Endometrial microvascular endothelial cells (primary cell): ENCODE measurements at regions not wholly inside any gene's neighbourhood (a gene's known extent, or its start where the extent isn't known, plus 50 kb on each side); places are given as distances from the start of the nearest gene placed in this dataset.

Source experiments
- in situ Hi-C: cut with HindIII; loops from 2 replicates; pipeline ENCODE4 v1.10.0; 2017; ENCODE audit warnings: low sequenced_read_pairs, low pct_unique_long_range_greater_than_20kb; ENCODE audit errors: inconsistent ontology term

DNA sequence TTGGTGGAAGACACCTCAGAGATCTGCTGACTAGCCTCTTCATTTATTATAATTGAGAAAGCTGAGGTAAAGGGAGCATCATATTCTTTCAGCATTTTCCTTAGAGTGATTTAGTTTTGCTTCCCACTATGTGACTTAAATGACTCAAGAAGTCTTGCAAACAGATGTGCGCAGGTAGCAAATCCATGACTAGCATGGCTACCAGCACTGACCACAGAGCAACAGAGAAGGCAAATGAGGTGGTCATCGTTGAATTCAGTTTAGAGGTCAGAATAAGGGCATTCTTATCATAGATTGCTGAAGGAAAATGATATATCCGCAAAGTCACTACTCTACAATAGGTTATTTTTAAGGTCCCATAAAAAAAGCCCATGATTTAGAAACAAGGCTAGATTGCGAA, 162.2 kb downstream of the PIK3R1 start:
- in situ Hi-C loops = no loop called here

DNA sequence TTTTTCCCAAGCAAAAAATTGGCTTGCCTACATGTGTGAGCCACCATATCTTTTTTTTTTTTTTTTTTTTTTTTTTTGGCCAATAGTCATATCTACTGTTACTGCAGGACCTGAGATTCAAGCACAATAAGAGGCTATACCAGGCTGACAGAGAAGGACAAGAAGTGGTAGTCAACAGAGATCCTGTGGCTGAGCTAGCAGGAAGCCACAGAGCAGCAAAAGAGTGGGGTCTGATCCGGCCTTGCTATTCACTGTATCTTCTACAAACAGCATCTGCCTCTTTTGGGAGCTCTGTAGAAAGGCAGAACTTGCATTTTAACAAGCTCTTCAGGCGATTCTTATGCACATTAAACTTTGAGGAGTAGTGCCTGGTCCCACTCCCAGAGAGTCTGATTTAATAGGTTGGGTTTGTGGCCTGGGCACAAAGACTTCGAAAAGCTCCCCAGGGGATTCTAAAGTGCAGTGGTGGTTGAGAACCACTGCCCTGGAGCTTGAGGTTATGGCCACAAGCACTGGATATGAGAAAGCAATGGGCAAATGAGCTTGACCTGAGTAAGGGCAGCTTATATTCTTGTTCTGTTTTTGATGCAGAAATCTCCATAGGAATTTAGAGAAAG, 162.8 kb downstream of the PIK3R1 start:
- in situ Hi-C loops = no loop called here

DNA sequence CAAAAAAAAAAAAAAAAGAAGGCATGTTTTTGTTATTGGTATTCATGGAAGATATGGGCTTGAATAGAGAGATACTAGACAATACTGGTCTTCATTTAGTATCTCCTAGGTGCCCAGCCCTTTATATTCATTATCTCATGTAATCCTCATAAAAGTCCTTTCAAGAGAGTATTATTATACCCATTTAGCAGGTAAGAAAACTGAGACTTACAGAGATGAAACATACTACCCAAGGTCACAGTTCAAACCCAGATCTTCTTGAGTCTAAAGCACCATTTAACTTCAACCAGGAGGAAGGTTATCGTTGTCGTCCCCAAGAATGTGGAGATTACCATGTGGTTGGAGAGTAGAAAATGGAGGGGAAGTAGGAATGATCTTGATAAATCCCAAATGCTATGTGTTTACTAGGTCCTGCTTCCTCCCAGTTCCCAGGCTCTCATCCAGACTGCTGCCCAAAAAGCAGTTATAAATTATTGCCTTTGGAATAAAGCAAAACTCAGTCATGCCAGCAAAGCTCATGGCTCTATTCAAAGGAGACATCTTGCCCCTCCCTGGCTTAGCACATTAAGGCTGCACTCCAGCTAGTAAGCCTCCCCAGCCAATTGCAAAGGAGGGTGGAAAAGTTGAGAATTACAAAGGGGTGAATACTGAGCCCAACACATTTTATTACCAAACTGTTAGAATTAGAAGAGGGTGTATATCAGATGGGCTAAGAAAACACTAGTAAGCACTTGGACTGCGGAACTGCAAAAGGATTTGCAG, 163.9 kb downstream of the PIK3R1 start:
- in situ Hi-C loops = loop anchor here (5.0 kb wide), 1 partner anchor 72 kb away; no protein-coding TSS in a partner anchor

DNA sequence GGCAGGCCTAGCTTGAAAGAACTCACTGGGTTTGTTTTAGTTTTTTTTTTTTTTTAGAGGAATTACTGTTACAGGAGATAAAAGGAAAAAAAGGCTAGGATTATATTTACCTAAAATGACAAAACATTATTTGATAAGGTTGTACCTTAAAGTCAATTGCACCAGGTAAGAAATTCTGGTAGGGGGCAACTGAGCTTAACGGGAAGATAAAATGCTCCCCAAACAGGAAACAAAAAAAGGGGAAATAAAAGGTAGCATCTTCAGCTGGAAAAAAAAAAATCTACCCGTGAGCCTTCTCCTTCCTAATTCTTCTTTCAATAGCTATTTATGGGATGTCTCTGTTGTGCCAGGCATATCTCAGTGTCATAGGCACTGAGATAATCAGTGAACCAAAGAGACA, 164.5 kb downstream of the PIK3R1 start:
- in situ Hi-C loops = loop anchor here (5.0 kb wide), 1 partner anchor 73 kb away; no protein-coding TSS in a partner anchor

DNA sequence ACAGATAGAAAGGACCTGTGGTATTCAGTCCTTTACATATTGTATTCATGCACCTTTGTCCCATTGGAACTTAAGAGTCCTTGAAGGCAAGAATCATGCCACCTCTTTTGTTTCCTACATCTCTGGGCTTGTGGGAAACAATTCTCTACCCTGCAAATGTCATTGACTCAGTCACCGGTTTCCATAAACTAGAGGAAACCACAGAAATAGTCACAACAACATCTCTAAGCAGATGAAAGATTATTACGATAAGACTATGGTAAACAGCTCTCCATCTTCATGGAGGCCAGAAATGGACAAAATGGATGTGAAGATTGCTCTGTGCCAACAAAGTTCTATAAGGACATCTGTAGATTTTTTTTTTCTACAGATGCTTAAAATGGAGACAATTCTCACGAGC, 165.5 kb downstream of the PIK3R1 start:
- in situ Hi-C loops = loop anchor here (5.0 kb wide), 1 partner anchor 74 kb away; no protein-coding TSS in a partner anchor

DNA sequence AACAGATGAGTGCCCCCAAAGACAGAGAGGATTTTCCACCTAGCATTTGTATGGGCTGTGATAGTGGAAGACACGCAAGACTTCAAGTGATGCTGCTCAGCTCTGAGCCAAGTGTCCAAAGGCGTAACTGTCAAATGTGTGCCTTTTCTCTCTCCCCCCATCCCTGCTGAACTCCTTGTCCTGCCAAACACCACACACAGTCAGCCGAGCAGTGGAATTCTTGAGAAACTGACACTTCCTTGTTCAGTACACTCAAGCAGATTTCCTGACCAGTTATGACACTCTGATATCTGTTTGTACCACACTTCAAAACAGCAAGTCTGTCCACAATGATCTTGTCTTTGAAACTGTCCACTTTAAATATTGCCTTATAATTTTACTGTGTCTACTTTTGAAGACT, 166.4 kb downstream of the PIK3R1 start:
- in situ Hi-C loops = loop anchor here (5.0 kb wide), 1 partner anchor 75 kb away; no protein-coding TSS in a partner anchor

DNA sequence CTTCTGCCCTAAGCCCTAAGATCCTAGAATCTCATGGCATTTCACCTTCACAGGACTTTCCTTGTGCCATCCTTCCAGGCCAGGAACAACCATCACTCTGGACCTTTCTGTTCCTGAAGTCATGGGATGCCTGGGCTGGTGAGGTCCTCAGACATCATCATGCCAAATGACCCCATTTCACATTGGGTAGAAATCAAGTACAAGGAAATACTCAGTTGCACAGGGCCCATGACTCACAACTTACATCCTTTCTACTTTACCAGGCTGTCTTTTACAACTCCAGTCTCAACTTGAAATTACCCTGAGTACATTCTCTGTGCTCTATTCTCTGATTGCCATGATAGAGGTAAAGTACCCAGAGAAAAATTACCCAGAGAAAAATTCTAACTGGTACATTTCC, 167.1 kb downstream of the PIK3R1 start:
- in situ Hi-C loops = loop anchor here (5.0 kb wide), 1 partner anchor 75 kb away; no protein-coding TSS in a partner anchor

DNA sequence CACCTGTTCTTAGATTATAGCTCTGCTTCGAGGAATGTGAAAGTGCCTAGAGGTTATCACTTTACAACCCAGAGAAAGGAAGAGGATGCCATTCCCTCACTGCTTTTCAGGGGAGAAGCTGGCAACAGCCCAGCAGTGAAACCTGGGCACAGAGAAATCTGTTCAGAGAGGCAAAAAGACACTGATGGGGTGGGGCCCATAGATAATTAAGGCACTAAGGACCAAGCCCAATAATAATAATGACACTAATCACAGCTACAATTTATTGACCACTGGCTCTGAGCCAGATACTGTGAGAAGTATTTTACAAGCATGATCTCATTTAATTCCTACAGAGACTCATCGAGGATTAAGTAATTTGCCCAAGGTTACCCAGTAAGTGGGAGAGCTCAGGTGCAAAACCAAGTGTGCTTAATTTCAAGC, 168.3 kb downstream of the PIK3R1 start:
- in situ Hi-C loops = loop anchor here (5.0 kb wide), 1 partner anchor 77 kb away; no protein-coding TSS in a partner anchor

DNA sequence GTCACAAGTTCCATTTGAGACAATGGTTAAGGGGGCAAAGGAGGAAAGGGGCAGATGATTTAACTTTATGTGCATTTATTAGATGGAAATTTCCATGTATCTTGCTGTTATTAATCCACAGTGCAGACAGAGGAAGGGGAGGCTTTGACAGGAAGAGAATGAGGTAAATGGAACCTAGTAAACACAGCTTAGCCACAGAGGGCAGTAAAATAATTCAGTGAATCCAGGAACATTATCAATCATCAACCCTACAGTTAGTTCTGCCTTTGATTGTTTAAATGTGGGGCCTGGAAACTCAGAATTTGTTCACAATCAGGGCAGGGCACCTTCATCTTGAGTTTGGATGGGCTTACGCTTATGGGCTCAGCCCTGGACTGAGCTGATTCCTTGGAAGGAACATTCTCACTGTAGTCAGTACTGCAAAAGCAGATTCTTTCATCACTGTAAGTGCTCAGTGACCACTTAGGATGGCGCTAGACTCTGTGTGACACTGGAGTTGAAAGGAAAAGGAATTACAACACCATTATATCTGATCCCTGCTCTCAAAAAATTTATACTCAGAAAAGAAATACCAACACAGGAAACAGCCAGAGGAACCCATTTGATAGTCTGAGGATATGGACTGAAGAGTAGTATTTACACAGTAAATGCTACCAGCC, 169.5 kb downstream of the PIK3R1 start:
- in situ Hi-C loops = loop anchor here (5.0 kb wide), 1 partner anchor 78 kb away; no protein-coding TSS in a partner anchor

DNA sequence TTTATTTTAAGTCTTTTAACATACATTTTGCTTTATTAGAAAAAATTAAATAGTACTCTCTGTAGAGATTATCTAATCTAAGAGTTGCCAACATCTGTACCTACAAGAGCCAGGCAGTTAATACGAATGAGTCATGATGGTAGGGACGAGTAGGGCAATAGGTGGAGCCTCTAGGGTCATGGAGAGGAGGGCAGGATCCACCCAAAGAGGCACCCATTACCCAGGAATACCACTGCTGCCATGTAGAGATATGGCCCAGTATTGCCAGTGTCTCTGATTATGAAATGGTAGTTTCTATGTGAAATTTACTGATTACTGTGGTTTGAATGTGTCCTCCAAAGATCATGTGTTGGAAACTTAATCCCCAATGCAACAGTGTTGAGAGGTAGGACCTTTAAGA, 170.4 kb downstream of the PIK3R1 start:
- in situ Hi-C loops = no loop called here

DNA sequence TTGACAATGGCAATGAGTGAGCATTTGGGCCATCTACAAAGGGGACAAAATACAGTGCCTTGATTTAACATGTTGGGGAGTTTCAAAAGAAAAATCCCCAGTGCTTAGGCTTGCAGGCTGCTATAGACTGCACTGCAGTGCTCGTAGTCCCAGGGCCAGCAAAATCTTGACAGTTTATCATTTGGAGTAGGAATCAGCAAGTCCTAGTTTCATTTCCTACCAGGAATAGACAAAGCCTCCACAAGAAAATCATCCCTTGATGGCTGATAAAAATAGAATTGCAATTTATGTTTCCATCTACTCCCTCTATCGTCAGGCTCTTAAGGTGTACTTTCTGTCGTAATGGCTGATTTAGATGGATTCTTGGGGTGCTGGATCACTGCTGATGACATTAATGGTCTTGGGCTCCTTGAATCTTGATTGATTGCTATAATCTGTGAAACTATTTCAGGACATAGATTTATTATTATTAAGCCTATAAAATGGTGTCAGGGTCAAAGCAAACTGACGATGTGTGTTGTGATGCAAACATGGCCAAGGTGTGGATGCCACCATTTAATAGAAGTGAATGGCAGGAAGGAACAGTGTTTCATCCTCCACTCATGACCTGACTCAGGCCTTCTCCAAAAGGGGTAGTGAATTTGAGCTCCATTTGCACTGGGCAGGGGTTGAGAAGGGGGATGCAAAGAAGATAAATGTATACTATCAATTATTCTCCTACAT, 171.7 kb downstream of the PIK3R1 start:
- in situ Hi-C loops = no loop called here

DNA sequence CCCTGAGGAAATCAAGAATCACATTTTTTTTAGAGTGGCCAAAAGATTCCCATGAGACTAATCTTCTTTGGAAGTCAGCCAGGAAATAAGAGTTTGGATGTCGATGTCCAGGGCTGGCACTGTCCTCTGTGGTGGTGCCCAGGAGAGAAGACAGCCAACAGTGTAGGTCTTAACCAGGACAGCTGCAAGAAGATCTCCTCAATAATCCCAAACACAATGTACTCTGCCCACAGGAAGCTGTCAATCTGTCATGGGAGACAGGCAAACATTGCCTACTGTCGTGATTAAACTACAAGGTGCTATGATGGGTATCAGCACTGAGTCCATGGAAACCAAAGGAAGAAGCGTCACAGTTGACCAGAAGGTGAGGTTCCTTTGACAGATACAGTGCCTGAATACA, 174.1 kb downstream of the PIK3R1 start:
- in situ Hi-C loops = no loop called here

DNA sequence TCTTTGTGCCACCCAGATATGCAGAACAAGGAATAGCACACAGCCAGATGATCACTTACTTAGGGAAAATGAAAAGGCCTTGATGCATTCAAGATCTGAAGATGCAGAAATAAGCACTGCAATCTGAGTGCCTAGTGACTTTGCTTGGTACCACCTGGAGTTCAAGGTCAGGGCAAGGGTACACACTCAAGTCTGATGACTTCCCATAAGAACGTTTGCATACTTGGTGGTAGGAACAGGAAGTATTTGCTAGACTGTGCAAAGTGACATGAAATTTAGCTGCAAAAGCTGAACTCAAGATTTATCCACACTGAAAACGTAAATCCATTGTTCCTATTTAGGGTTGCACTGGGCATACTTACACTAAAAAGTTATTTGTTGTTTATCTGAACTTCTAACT, 177.1 kb downstream of the PIK3R1 start:
- in situ Hi-C loops = no loop called here

DNA sequence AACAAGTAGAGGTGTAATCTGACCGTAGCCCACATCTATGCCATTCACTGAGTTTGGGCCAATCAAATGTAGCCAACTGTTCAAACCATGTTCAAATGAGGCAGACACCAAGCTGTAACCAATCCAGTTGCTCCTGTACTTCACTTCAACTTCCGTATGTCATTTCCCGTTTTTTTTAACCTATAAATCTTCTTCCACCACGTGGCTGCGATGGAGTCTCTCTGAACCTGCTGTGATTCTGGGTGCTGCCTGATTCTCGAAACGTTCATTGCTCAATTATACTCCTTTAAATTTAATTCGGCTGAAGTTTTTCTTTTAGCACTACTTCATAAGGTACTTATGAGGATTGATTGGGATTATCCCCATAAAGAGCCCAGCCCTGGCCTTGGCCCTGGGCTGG, 179.7 kb downstream of the PIK3R1 start:
- in situ Hi-C loops = no loop called here

DNA sequence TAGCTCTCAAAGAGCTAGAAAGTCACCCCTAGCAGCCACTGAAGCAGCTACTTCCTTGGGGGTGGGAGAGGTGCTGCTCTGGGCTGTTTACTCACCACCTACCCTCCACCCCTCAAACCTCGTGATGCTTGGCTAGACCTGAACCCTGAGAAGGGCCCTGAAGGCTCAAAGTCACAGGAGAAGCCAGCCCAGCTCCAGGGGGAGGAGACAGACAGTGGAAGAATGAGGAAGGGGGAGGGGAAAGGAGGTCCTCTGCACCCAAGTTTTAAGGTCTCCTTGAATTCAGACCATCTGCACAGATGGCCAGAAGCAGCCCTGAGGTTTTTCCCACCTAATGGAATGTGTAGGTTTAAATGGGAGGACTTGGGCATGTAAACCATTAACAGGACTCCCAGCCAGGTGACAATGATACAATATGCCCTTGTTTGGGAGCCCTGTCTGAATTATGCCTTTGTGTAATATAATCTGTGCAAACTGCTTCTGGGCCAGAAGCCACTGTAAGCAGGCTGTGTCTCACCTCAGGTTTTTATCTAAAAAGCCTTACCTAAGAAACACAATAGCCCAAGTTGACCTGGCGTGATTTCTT, 180.5 kb downstream of the PIK3R1 start:
- in situ Hi-C loops = no loop called here

DNA sequence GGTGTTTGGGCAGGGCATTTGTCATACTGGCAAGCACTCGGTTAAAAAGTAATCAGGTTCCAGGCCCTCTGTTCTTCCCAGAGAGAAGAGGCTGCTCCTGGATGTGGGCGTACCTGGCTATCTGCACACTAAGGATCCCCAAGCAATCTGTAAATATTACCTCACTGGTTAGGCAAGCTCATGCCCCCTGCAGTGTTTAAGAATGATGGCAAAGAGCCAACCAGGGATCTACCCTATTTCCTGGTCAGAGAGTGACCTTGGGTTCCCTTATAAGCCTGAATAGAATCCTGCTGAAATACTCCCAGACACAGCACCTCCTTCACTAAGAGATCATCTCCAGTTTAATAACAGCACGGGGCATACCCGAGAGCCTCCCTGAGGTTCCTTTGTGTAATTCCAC, 181.2 kb downstream of the PIK3R1 start:
- in situ Hi-C loops = no loop called here

DNA sequence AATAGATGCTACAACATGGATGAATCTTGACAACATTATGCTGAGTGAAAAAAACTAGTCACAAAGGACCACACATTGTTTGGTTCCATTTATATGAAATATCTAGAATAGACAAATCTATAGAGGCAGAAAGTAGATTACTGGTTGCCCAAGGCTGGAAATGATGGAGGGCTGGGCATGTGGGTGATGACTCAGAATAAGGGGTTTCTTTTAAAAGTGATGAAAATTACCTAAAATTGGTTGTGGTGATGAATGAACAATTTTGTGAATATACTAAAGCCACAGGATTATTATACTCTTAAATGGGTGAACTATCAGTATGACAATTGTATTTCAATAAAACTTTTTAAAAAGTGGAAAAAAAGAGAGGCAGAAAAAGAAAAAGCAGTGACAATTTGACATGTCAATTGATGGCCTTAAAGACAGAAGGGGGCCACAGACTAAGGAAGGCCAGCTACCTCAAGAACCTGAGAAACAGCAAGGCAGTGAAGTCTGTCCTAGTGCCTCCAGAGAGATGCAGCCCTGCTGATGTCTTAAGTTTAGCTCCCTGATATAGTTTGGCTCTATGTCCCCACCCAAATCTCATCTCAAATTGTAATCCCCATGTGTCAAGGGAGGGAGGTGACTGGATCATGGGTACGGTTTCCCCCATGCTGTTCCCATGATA, 182.7 kb downstream of the PIK3R1 start:
- in situ Hi-C loops = no loop called here

DNA sequence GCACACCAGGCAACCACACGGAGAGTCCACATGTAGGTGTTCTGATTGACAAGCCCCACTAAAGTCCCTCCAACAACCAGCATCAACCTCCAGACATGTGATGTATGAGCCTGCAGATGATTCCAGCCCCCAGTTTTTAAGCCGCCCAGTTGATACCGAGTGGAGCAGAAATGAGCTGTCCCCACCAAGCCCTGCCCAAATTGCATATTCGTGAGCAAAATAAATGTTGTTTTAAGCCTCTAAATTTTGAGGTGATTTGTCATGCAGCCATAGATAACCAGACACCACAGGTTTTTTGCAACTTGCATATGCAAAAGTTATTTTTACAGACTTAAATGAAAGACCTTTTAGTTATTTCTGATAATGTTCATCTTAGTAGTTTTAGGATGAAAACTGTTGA, 187.7 kb downstream of the PIK3R1 start:
- in situ Hi-C loops = no loop called here
